Activated CD4-positive, alpha-beta T cell treated with anti-CD3 and anti-CD28 coated beads, Interleukin-2, Interleukin-4, amounts not matched to agents 100 ng/mL and 50 ng/mL, durations not matched to agents 16 hours and 8 hours (primary cell): ENCODE measurements at regions not wholly inside any gene's neighbourhood (a gene's known extent, or its start where the extent isn't known, plus 50 kb on each side); places are given as distances from the start of the nearest gene placed in this dataset.
"Not testable (repeated sequence)": the region's sequence is repeated elsewhere in the genome, so short reads cannot be mapped to it uniquely, and the experiment has no call there.

Experiments used
- DNase-seq: peaks from one replicate; pipeline ENCODE4 v3.0.0-alpha.2; 2020; ENCODE audit warnings: low spot score

- no peak for DNase-seq
These were observed 90.3 kb upstream of the TMTC4 start for GRCh38 chr13:100764937-100765336.

- not testable (repeated sequence) for DNase-seq
These were observed 87.5 kb upstream of the TMTC4 start for GRCh38 chr13:100762126-100762525.

GRCh38 chr13:100755891-100756290 is 81.3 kb upstream of the TMTC4 start:
- no peak for DNase-seq

- no peak for DNase-seq
These were observed 79.9 kb upstream of the TMTC4 start for GRCh38 chr13:100754459-100754858.

GRCh38 chr13:100753376-100753775 is 78.8 kb upstream of the TMTC4 start:
- DNase-seq: no peak

- no peak for DNase-seq
These were observed 77.2 kb upstream of the TMTC4 start for GRCh38 chr13:100751826-100752225.

GRCh38 chr13:100746953-100747683 is 72.5 kb upstream of the TMTC4 start:
- DNase-seq: no peak

- DNase-seq: no peak
These were observed 63.7 kb upstream of the TMTC4 start for GRCh38 chr13:100738176-100738855.

GRCh38 chr13:100735494-100735893 is 60.9 kb upstream of the TMTC4 start:
- DNase-seq: no peak

- no peak for DNase-seq
These were observed 59.7 kb upstream of the TMTC4 start for GRCh38 chr13:100734194-100734720.

- no peak for DNase-seq
These were observed 58.7 kb upstream of the TMTC4 start for GRCh38 chr13:100733261-100733660.

- no peak for DNase-seq
These were observed 53.6 kb upstream of the TMTC4 start for GRCh38 chr13:100728201-100728600.

- DNase-seq: no peak
These were observed 50.9 kb upstream of the TMTC4 start for GRCh38 chr13:100725472-100725871.

GRCh38 chr13:100724568-100724967 is 50.0 kb upstream of the TMTC4 start:
- no peak for DNase-seq
